Amygdala (tissue), 56 donors: ENCODE measurements at regions not wholly inside any gene's neighbourhood (a gene's known extent, or its start where the extent isn't known, plus 50 kb on each side); places are given as distances from the start of the nearest gene placed in this dataset.

ENCODE experiments used
- DNase-seq, 56 donors: peaks; one replicate each; lab custom pipeline; 2025; lab: John Stamatoyannopoulos, UW

DNA sequence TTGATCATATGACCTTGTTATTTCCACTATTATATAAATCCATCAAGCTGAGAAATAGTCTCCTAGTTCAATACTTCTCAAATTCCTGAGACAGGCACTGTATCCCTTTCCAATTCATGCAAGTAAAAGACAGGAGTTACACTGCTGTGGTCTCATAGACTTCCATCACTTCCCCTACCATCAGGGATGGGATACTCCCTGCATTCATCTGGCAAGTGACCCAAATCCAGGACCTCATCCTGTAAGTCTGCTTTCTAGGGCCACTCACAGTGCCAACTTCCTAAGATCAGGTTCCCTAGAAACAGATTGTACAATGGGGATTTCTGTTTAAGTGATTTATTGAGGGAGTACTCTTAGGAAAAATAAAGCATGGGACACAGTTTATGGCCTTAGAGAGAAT, 424.0 kb upstream of the CDH7 start:
- no peak for DNase-seq

GRCh38 chr18:65322895-65323294, 427.9 kb upstream of the CDH7 start:
- no peak for DNase-seq

DNA sequence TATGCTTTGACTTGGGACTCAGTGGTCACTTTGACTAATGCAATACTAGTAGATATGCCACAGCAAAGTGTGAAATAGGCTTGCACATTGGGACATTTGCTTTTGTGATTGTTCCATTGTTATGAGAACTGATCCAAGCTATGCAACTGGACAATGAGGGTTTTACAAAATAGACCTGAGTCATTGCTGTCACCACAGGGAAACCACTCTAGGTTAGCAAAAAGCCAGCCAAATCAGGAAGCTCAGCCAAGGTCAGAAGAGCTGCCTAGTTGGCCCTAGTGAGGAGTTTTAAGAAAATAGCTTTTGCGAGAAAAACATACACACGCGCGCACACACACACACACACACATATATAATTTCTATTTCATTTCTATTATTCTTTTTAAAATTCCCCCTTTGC, 452.4 kb upstream of the CDH7 start:
- no peak for DNase-seq

- no peak for DNase-seq
Observed at GRCh38 chr18:65288908-65289307, 461.9 kb upstream of the CDH7 start.

- no peak for DNase-seq
Observed at GRCh38 chr18:65287652-65288051, 463.2 kb upstream of the CDH7 start.

DNA sequence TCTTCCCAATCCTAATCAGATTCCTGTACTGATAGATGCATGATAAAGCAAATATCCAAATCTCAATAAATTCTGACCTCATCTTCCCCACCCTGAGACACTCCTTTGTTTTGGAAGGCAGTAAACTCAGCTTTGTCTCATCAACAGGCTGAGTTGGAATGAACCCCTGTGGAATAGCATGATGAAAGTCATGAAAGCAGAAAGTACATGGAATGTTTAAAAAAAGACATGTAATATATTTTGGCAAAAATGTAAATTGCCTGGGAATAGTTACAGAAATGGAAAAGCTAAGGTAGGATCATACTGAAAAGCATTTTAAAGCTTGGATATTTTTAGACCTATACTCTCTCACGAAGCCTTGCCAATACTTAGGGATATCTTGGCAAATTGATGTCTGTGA, 468.7 kb upstream of the CDH7 start:
- DNase-seq = no peak

- no peak for DNase-seq
Observed at GRCh38 chr18:65279668-65280305, 471.0 kb upstream of the CDH7 start.

DNA sequence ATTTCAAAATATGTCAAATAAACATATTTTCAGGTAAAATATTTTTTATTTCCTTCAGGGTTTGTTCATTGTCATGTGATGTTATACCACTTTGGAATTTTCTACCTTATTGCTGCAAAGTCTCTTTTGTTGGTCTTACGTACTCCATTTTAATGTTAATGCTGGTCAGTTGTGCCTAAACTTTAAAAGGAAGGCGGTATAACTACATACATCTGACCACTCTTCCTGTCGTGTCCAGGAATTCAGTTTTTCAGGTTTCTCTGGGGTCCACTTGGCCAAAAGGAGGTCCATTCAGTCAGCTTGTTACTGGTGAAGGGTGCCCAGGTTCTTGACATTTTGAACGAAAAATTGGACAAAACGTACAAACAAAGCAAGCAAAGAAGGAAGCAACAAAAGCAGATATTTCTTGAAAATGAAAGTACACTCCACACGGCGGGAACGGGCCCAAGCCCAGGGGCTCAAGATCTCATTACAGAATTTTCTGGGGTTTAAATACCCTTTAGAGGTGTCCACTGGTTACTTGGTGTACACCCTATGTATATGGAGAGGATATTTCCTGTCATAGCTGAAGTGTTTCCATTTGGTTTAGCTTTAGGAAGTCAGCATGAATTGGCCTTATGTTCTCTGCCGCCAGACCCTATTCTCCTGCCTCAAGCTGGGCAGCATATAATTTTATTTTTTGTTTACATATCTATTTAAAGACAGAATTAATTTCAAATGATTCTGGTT, 471.7 kb upstream of the CDH7 start:
- no peak for DNase-seq

GRCh38 chr18:65269375-65269774, 481.4 kb upstream of the CDH7 start:
- no peak for DNase-seq

DNA sequence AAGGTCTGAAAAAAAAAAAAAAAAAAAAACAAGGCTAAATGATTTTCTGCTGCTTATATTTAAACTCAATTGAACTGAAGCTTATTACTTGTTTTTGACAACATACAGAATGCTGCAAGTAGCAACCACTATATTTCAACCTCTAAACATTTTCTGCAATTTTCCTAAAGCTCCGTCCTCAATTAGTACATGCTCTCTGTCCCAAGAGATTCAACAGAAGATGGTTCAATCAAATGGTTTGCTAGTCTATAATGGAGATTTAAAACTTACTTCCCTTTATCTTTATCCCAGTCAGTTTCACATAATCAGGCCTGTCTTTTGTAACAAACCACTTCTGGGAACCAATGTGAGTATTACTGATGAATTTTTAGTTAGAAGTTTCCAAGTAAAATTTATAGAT, 485.1 kb upstream of the CDH7 start:
- no peak for DNase-seq

DNA sequence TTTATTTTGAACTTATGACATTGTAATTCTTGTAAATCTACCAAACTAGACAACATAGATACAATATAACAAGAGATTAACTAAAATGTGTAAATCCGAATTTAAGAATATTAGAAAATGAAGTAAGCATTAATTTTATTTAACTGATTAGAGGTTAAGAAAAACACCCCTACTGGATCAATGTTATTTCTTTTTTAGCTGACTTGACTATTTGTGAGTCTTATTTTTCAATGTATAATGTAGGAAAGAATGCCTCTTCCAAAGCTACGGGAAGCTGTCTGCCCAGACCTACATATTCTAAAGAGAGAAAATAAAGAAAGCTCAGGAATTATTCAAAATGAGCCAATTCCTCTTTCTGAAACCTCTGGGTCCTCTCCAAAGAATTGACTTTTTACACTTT, 490.8 kb upstream of the CDH7 start:
- DNase-seq = no peak

DNA sequence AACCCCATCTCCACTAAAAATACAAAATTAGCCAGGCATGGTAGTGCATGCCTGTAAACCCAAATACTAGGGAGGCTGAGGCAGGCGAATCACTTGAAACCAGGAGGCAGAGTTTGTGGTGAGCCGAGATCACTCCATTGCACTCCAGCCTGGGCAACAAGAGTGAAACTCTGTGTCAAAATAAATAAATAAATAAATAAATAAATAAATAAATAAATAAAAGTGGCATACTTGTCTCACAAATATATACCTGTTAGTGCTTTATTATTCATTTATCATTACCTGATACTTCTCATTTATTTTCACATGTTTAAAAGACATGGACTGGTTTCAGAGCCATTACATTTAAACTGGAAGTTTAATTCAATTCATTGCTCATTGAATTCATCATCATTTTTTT, 491.4 kb upstream of the CDH7 start:
- DNase-seq = no peak

DNA sequence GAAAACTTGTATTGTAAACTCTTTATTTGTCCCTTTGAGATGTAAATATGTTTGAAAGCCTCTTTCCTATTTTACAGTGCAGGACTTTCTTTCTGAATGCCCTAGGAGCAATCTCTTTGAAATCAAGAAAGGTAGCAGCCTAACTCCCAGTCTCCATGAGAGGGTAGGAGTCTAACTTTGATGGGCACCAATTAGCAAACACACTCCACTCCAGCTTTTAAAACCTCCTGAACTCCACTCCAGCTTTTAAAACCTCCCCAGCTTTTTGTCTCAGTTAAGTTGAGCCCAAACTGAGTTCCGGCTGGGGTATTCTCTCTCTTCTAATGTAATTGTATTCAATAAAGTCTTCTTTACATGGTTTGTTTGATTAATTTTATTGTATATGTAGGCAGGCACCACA, 493.7 kb upstream of the CDH7 start:
- no peak for DNase-seq

GRCh38 chr18:65255417-65255816, 495.4 kb upstream of the CDH7 start:
- no peak for DNase-seq

DNA sequence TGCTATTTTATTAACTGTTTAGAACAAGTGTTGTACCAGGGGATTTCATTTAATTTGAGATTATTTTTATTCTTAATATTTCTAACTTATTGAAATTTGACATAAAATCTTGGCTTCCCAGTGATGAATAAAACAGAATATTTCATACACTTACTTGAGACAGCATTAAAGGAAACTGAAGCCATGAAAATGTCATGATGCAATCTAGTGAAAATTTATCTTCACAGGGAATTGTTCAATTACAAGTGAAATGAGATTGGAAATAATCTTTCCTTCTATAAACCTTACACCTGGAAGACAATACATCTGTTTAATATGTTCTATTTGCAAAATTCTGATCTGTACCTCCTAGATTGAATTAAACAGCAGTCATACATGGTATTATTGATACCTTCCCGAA, 511.0 kb upstream of the CDH7 start:
- no peak for DNase-seq

- DNase-seq = peak in 7 of 56 donors; percentile 0 to 39 (median 5)
Observed at GRCh38 chr18:65235966-65236624, 514.7 kb upstream of the CDH7 start.

- no peak for DNase-seq
Observed at GRCh38 chr18:65230311-65230710, 520.5 kb upstream of the CDH7 start.

- no peak for DNase-seq
Observed at GRCh38 chr18:65227970-65228369, 522.8 kb upstream of the CDH7 start.

DNA sequence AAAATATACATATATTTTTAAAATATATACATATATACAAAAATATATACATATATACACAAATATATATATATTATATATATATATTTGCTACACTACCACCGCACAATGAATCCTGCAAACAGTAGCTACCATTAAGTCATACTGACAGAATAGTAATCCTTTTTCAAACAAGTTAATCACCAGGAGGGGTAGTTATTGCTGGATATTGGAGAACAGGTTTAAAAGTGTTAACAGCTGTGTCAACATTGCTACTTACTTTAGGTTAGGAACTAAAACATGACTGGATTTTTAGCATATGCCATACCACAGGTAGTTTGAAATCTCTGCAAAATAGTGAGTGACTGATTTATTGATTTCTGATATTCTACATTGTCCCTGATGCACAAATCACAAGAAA, 529.1 kb upstream of the CDH7 start:
- DNase-seq = no peak

GRCh38 chr18:65221115-65221514, 529.7 kb upstream of the CDH7 start:
- DNase-seq = no peak

DNA sequence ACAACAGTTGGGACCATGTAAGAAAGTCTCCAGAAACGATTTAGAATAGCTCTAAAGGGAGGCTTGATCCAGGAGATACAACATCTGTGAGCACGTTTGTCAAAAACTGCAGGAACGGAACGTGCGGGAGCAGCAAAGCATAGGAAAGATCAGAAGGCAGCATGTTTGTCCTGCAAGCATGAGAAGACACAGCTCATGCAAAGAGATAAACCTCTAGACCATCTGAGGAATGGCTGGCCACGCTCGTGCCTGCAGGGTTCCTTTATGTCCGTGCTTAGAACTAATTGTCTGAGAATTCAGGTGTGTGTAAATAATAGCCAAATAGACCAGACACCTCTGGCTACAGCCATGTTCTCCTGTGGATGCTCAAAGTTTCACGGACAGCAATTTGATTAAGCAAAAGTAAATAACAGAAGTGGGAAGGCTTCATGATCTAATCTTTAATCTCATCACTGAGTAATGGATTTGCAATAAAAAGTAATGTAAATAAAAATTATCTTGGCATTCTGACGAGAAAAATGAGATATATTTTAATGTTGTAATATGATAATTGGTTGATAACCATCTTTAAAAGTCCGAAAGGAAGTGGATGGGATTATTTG, 534.8 kb upstream of the CDH7 start:
- no peak for DNase-seq

- no peak for DNase-seq
Observed at GRCh38 chr18:65214456-65214855, 536.4 kb upstream of the CDH7 start.
